Psoas muscle (tissue), 7 donors: ENCODE measurements at regions not wholly inside any gene's neighbourhood (a gene's known extent, or its start where the extent isn't known, plus 50 kb on each side); places are given as distances from the start of the nearest gene placed in this dataset.
A peak's percentile ranks its signal among the peaks of the same experiment; 100 is the strongest.

Source experiments
- ATAC-seq, 4 donors: fragments of 200-7000 bp; cut with Tn5 transposase; one replicate each; pipeline ENCODE4 v1.9.1; 2020; ENCODE audit warnings: moderate library complexity in 3 of 4, mild to moderate bottlenecking in 2 of 4
- DNase-seq, 2 donors: peaks; one replicate each; pipeline ENCODE4 v3.0.0-alpha.2; 2020
- H3K27ac ChIP-seq: fragments of 200-600 bp; one replicate; pipeline ENCODE4 v1.8.0; 2022
- H3K27me3 ChIP-seq, 3 donors: fragments of 200-600 bp in 1 of 3; one replicate each; pipeline versions ENCODE4 v1.6.1 to v1.8.0; 2013 to 2022; ENCODE audit warnings: low read length in 2 of 3, mild to moderate bottlenecking in 2 of 3, moderate library complexity in 1 of 3; ENCODE audit not compliant: insufficient read depth in 3 of 3
- H3K36me3 ChIP-seq, 2 donors: fragments of 200-600 bp in 1 of 2; one replicate each; pipeline versions ENCODE4 v1.6.1 to v1.8.0; 2013 to 2022; ENCODE audit warnings: low read depth in 1 of 2, mild to moderate bottlenecking in 1 of 2, moderate library complexity in 1 of 2; ENCODE audit not compliant: insufficient read depth in 1 of 2
- H3K4me1 ChIP-seq: fragments of 200-600 bp; one replicate; pipeline ENCODE4 v1.8.0; 2022
- H3K4me3 ChIP-seq: fragments of 200-600 bp; one replicate; pipeline ENCODE4 v1.8.0; 2022; ENCODE audit warnings: mild to moderate bottlenecking
- H3K9me3 ChIP-seq: fragments of 200-600 bp; one replicate; pipeline ENCODE4 v1.8.0; 2022
- WGBS, 3 donors: extraction: QIAGEN DNeasy Blood & Tissue Kit; methylation state at CpG; one replicate each; pipeline versions ENCODE4 v1.1.6 to v1.1.7; 2013; 5-methylcytosine and 5-hydroxymethylcytosine counted together
- intact Hi-C, 2 donors: fragments of 100-400 bp; cut with DNase I; formaldehyde crosslinking; loops; one replicate each; pipeline versions ENCODE4 v1.11.0 to v1.14.2; 2022
- TF ChIP-seq, protein P1 (sequence below): fragments of 200-600 bp; IDR thresholded peaks from one replicate; pipeline ENCODE4 v1.8.0; 2022; ENCODE audit warnings: antibody characterized with exemption
- donor health status: healthy with polysubstance abuse.
- donor health status: DM: no; HTN: no; CAD: no; lungs with moderate emphysema.
- donor health status: Bipolar disorder and iron deficiency.
- donor health status: healthy.
- donor health status: DM: yes; HTN: yes; CAD: no.
- donor health status: DM: no; HTN: no; CAD: no.
- donor health status: DM: yes; HTN: yes; CAD: no.

- intact Hi-C loops = no loop called here
- peak in 1 of 4 donors; percentile 50 for ATAC-seq
These were observed 100.1 kb upstream of the RGS17 start for GRCh38 chr6:153231048-153231646.

DNA sequence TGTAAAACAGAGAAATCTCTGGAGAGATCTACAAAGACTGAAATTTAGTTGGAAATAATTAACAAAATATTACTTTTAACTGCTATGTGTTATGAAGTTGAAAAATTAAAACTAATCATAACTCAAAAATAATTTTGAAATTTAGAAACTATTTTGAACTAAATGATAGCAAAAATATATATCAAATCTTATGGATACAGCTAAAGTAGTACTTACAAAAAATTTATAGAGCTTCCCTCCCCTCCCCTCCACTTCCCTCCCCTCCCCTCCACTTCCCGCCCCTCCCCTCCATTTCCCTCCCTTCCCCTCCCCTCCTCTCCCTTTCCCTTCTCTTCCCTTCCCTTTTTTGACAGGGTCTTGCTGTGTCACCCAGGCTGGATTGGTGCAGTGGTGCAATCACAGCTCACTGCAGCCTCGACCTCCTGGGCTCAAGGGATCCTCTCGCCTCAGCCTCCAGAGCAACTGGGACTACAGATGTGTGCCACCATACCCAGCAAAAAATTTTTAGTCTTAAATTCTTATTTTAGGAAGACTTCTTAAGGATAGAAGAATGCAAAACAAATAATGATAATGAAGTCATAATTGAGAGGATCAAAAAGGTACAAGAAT lies 87.2 kb upstream of the RGS17 start:
- intact Hi-C loops = no loop called here
- WGBS, 3 donors = 68 to 86% (median 84%) methylated on average over 2 to 3 of the region's 3 CpGs
- TF ChIP-seq, protein P1, sequence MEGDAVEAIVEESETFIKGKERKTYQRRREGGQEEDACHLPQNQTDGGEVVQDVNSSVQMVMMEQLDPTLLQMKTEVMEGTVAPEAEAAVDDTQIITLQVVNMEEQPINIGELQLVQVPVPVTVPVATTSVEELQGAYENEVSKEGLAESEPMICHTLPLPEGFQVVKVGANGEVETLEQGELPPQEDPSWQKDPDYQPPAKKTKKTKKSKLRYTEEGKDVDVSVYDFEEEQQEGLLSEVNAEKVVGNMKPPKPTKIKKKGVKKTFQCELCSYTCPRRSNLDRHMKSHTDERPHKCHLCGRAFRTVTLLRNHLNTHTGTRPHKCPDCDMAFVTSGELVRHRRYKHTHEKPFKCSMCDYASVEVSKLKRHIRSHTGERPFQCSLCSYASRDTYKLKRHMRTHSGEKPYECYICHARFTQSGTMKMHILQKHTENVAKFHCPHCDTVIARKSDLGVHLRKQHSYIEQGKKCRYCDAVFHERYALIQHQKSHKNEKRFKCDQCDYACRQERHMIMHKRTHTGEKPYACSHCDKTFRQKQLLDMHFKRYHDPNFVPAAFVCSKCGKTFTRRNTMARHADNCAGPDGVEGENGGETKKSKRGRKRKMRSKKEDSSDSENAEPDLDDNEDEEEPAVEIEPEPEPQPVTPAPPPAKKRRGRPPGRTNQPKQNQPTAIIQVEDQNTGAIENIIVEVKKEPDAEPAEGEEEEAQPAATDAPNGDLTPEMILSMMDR = no peak

More at GRCh38 chr6:153231048-153231646, 100.1 kb upstream of the RGS17 start:
- Histone ChIP-seq H3K27ac (no peak overlapping the region), H3K27me3 (no peaks in the 10 kb centered on the region), H3K4me3 (no peak overlapping the region), H3K9me3 (no peaks in the 10 kb centered on the region), H3K4me1 (no peaks in the 10 kb centered on the region), H3K36me3 (no peaks in the 10 kb centered on the region)
- WGBS, 3 donors = 8 to 10% (median 8%) methylated on average over 12 of the region's 12 CpGs
- TF ChIP-seq, protein P1 = peak; percentile 51
- DNase-seq = peak; percentile 29 to 49

DNA sequence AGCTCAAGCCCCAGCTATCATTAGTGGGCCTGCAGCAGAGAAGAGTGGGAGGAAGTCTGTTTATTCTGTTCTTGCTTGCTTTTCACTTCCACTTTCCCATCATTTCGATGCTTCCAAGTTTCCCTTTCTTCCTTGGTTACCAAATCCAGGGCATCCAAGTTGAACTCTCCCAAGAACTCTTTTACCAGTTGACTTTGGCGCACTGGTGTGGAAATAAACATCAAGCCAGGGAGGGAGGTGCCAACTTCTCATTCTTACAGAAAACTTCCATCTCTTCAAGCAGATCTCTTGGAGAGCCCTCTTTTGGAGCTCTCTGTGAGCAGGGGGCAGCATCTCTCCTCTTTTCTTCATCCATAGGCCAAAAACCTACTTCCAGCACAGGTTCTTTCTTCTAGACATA lies 85.7 kb upstream of the RGS17 start:
- Histone ChIP-seq H3K4me3 (no peak overlapping the region), H3K9me3 (no peaks in the 10 kb centered on the region), H3K4me1 (no peaks in the 10 kb centered on the region), H3K27me3 (no peaks in the 10 kb centered on the region), H3K36me3 (no peaks in the 10 kb centered on the region), H3K27ac (no peak overlapping the region)
- WGBS, 3 donors = 79 to 84% (median 81%) methylated on average over 2 of the region's 2 CpGs
- intact Hi-C loops = no loop called here
- TF ChIP-seq, protein P1 = no peak
- ATAC-seq = no peak
- no peak for DNase-seq

More for the DNA sequence above, 87.2 kb upstream of the RGS17 start:
- Histone ChIP-seq H3K27ac (no peak overlapping the region), H3K4me3 (no peak overlapping the region), H3K4me1 (no peaks in the 10 kb centered on the region), H3K36me3 (no peaks in the 10 kb centered on the region), H3K27me3 (no peaks in the 10 kb centered on the region), H3K9me3 (no peaks in the 10 kb centered on the region)
- DNase-seq (no peak), ATAC-seq (no peak)

GRCh38 chr6:153215242-153215641 lies 84.2 kb upstream of the RGS17 start:
- no peak overlapping the region for H3K27ac ChIP-seq
- H3K9me3 ChIP-seq = no peaks in the 10 kb centered on the region
- H3K4me1 ChIP-seq = no peaks in the 10 kb centered on the region
- H3K27me3 ChIP-seq = no peaks in the 10 kb centered on the region
- H3K36me3 ChIP-seq = no peaks in the 10 kb centered on the region
- H3K4me3 ChIP-seq = no peak overlapping the region
- no peak for DNase-seq
- ATAC-seq = no peak
- intact Hi-C loops = no loop called here
- TF ChIP-seq, protein P1 = no peak
- WGBS, 3 donors = 56 to 62% (median 60%) methylated on average over 5 of the region's 5 CpGs
